HG02798 (cell line): ENCODE measurements at regions not wholly inside any gene's neighbourhood (a gene's known extent, or its start where the extent isn't known, plus 50 kb on each side); places are given as distances from the start of the nearest gene placed in this dataset.
"Not testable (repeated sequence)": the region's sequence is repeated elsewhere in the genome, so short reads cannot be mapped to it uniquely, and the experiment has no call there.

Source experiments
- ATAC-seq: cut with Tn5 transposase; IDR thresholded peaks from one replicate; pipeline ENCODE4 v1.9.1; 2021; ENCODE audit warnings: mild to moderate bottlenecking; ENCODE audit not compliant: unreplicated experiment, poor library complexity

DNA sequence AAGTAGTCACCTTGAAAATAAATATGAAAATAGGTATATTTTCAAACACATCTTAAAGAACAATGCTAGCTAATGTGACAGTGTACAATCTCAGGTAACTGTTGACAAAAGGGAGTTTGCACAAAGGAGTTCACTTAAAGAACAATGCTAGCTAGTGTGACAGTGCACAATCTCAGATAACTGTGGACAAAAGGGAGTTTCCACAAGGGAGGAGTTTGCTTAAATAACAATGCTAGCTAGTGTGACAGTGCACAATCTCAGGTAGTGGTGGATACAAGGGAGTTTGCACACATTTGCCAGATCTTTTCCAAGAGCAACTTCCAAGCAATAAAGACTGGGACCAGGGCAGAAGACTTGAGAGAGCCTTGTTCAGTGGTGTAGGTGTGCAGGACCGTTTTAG is 442.9 kb upstream of the FTMT start:
- ATAC-seq: no peak

DNA sequence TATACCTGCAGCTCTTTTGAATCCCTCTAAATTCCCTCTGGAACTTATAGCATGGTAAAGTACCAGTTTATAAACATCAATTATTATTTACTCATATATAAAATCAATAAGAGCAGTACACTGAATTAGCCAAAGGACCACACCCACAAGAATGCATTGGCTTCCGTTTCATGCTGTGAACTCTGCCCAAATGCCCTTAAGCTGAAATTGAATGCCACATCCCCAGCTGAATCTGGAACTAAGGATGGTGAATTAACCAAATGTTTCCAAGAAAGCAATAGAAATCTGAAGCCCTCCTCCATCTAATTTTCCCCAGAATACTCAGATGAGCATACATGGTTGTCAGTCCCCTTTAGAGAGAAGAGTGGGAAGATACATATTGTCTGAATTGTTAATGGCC is 436.4 kb upstream of the FTMT start:
- no peak for ATAC-seq

DNA sequence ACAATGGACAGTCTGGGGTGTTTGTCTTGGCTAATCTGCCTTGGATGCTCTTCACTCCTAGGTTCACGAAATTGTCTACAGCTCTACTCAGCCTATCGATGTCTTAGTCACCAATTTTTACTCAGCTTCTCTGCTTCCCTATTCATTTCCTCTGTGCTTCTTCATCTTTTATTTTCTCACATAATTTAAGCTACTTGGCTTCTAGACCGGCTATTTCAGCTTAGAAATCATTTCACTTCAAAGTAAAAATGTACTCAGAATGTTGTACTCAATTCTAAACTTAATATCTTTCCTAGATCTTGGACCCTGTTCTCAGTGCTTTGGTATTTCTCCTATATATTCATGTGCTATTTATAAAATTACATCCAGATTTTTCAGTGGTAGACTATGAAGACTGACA is 430.0 kb upstream of the FTMT start:
- no peak for ATAC-seq

DNA sequence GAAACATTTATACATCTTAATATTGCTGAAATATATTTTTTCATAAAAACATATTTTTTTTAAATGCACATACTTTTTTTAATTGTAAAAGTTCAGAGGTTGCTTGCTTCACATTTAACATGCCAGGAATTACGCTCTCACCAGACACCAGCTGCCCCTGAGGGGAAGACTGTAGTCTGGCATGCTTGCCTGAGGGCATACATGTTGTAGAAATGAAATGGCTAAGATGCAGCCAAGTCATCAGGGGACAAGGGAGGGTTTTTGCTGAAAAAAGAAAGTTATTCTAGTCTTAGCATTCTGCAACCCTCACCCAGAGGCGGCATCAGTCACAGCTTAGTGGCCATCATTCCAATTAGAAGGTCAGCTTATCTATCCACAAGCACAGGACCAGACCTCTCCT is 426.7 kb upstream of the FTMT start:
- ATAC-seq: no peak

DNA sequence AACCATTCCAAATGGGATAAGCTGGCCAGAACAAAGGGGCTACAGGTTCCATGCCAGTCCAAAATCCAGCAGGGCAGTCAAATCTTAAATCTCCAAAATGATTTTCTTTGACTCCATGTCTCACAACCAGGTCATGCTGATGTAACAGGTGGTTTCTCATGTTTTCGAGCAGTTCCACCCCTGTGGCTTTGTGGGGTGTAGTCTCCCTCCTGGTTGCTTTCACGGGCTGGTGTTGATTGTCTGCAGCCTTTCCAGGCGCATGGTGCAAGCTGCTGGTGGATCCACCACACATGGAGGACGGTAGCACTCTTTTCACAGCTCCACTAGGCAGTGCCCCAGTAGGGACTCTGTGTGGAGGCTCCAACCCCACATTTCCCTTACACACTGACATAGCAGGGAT is 425.5 kb upstream of the FTMT start:
- ATAC-seq: no peak

DNA sequence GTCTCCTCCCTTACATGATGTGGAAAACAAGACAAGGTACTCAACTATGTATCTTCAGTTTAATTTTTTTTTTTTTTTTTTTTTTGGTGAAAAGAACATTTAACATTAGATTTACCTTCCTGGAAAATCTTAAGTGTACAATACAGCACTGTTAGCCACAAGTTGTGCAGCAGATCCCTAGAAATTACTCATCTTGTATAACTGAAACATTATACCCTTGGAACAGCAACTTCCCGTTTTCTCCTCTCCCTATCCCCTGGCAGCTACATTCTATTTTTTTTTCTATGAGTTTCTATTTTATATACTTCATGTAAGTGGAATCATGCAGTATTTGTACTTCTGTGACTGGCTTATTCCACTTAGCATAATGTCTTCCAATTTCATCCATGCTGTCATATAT is 421.9 kb upstream of the FTMT start:
- ATAC-seq: no peak

DNA sequence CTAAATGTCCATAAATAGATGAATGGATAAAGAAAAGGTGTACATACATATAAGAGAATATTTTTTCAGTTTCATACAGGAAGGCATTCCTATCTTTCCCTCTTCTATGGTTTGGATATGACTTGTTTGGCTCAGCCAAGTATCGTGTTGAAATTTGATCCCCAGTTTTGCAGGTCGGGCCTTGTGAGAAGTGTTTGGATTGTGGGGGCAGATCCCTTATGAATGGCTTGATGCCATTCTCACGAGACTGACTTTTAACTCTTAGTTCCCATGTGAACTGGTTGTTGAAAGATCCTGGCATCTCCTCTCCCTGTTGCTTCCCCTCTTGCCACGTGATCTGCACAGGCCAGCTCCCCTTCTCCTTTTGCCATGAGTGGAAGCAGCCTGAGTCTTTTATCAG is 421.1 kb upstream of the FTMT start:
- ATAC-seq: no peak

DNA sequence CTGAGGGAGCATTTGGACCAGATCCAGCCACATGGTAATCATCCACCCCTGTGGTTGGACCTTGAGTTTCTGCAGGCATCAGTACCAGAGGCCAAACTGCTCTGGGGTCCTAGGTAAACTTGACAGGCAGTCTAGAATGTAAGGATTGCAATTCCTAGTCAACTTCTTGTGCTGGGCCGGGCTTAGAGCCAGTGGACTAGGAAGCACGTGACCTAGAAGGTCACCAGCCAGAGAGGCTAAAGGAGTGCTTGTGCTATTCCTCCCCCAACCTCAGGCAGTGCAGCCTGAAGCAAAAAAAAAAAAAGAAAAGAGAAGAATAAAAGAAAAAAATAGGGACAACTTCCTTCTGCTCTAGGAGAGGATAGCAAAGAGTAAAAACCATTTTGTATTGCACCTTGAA is 406.2 kb upstream of the FTMT start:
- no peak for ATAC-seq

DNA sequence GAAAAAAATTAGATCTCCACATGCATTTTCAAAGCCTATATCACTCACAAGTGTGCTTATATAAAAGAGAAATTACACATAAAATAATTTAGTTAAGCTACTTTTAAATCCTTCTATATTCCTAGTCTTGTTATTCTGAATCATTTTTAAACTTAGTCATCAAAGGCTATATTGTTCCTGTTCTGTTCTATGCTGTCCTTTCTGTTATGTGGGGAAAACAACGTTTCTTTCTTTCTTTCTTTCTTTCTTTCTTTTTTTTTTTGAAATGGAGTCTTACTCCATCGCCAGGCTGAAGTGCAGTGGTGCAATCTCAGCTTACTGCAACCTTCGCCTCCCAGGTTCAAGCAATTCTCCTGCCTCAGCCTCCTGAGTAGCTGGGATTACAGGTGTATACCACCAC is 389.2 kb upstream of the FTMT start:
- ATAC-seq: no peak

DNA sequence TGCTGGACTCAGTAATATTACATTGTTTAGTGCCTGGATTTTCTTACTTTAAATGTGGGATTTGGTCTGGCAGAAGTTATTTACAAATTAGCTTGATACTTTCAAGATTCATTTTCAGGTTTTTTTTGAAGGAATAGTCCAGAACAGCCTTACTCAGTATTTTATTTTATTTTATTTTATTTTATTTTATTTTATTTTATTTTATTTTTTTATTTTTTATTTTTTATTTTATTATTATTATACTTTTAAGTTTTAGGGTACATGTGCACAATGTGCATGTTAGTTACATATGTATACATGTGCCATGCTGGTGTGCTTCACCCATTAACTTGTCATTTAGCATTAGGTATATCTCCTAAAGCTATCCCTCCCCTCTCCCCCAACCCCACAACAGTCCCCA is 380.5 kb upstream of the FTMT start:
- not testable (repeated sequence) for ATAC-seq

DNA sequence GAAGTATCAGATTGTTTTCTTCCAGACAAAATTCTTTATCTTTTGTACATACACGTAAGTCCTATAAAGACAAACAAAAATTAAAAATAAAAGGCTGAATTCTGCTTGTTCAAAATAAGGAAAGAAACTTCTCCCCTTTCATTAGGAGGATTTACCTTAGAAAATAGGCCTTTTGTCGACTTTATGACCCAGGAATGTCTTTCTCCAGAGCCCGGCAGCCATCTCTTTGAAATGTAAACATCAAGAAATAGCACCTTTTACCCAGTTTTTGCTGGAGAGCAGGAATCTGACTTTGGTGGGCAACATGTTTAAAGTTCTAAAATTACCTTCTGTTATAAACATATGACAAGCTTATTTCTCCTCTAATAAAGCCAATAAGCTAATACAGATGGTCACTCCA is 373.0 kb upstream of the FTMT start:
- ATAC-seq: no peak

DNA sequence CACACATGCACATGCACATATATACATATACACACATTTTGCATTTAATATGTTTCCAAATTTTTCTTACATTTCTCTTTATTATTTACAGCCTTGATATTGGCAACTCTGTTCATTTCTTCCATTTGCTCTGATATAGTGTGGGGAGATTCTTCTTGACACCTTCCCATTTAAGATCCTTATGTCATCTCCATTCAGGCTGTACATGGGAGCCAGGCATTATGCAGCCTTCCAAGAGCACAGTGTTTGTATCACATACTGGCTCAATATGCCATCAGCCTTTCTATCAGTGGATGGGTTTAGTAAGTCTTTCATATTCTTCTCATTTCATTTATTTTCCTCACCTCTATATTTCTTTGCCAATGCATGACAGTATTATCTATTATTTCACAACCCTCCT is 372.3 kb upstream of the FTMT start:
- ATAC-seq: no peak

DNA sequence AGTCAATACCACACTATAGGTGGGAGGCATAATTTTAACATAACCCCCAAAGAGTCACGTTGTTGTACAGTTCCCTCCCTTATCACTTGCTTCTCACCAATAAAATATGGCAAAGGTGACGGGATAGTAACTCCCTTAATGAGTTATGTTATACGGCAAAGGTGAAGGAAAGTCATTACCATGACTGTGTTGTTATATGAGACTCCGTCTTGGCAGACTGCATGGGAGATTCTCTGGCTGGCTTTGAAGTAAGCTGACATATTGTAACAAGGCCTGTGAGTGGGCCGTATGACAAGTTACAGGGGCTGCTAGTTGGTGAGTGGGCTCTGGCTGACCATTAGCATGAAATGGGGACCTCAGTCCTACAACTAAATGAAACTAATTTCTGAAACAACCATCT is 366.4 kb upstream of the FTMT start:
- ATAC-seq: no peak

DNA sequence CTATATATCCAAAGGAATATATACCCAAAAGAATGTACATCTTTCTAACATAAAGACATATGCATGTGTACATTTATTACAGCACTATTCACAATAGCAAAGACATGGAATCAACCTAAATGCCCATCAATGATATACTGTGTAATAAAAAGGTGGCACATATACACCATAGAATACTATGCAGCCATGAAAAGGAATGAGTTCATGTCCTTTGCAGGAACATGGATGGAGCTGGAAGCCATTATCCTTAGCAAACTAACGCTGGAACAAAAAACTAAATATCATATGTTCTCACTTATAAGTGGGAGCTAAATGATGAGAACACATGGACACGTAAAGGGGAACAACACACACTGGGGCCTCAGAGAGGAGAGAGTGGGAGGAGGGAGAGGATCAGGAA is 365.7 kb upstream of the FTMT start:
- not testable (repeated sequence) for ATAC-seq

DNA sequence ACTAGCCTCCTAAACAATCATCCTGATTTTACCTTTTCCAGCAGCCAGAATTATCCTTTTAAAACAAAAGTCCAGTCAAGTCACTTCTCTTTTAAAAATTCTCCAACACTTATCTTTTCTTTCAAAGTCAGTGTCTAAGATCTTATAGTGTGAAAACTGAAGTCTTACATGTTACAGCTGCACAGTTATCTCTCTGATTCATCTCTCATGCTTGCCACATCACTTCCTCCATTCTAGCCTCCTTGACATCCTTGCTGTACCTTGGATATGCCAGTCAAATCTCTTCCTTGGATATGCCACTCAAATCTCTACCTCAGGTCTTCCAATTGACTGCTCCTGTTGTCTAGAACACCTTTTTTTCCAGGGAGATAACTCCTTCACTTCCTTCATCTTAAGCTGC is 361.7 kb upstream of the FTMT start:
- no peak for ATAC-seq

DNA sequence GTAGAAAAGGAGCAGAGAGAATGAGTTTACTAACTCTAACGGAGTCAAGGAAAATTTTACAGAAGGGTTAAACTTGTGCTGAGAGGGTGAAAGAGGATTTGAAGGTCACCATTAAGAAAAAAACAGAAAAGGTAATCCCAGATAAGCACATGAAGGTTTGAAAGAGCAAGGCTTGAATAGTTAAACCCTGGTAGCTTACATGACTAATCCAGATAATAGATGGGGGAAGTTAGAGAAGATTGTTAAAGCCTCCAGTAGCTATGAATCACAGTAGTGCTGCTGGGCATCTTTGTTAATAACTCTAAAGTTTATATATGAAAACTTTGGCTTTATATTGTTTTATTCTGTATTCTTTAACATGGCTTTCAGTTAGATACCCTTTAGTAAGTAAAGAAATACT is 354.5 kb upstream of the FTMT start:
- no peak for ATAC-seq

DNA sequence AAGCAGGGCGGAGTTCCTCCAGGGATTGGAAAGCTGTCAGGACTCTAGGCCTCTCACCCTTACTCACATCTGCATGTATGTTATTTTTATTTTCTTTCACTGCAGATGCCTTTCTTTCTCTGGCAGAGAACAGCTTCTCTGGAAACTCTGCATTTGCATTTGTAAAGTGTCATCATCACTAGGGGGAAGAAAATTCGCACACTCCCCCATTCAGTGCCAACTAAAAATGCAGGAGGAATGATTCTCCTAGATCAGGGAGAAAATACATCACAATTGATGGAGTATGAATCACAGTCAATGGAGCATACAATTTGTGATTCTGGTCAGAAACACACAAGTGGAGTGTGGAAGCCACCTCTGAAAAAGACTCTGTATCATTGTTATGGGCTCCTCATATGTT is 351.4 kb upstream of the FTMT start:
- ATAC-seq: no peak

DNA sequence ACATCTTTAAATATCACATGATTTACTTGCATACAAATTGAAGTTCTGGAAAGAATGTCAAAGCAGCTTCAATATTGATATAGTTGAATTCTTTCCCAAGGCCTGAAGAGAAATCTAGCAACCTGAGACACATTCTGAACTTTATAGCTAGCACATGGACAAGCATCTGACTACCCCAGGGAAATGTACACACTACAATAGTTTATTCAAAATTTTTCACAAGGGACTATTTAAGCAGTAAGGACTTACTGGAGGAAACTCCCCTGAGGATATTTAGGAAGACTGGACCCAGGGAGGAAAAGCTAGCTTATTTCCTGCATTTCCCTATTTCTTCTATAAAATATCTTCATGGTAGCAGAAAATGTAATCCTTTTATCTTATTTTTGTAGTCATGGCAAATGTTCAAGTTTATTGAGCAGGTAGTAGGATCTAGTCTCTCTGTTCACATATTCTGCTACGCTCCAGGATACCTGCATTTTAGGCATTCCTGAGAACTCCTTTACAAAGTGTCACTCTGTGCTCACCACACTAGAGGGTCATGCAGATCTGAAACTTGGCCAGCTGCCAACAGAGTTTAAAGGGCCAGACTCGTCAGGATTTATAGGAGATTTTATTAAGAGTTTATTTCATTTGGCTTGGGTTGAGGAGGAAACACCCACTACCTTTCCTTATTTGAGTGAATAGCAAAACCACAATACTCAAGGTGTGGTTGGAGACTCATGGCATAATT is 348.4 kb upstream of the FTMT start:
- ATAC-seq: no peak

DNA sequence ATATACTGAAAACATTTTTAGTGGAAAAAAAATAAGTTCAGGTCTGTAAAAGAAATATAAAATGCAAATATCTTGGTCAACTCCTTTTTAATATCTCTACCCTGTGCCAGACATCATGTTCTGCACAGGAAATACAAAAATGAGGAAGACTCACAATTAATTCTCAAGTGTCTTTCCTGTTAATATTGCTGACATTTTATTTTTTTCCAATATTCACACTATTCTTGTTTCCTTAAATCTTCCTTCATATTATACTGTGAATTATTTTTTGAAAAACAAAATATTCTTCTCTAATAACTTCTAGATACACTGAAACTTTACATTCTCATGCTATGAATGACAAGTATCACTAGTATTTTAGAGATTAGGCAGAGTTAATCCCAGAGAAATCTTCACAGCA is 334.7 kb upstream of the FTMT start:
- no peak for ATAC-seq

DNA sequence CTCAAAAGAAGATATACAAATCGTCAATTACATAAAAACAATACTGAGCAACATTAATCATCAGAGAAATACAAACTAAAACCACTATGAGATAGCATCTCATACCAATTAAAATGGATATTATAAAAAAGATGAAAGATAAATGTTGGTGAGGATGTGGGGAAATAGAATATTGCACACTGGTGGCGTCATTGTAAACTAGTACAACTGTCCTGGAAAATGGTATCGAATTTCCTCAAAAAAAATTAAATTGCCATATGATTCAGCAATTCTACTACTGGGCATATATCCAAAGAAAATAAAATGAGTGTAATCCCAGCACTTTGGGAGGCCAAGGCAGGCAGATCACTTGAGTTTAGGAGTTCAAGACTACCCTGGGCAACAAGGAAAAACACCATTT is 326.0 kb upstream of the FTMT start:
- ATAC-seq: no peak

DNA sequence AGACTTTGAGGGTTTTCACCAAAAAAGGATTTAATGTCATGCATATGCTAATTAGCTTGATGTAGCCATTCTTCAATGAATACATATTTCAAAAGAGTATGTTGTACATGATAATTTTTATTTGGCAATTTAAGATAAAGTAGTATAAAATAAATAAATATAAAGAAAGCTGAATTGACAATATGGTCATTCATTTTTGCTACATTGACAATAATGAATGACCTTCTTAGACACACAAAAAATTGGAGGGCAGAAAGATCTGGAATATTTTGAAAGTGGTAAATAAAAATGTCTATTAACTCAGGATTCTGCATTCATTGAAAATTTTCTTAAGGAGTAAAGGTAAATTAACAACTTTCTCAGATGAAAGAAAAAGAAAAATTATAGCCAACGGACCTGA is 324.8 kb upstream of the FTMT start:
- no peak for ATAC-seq

DNA sequence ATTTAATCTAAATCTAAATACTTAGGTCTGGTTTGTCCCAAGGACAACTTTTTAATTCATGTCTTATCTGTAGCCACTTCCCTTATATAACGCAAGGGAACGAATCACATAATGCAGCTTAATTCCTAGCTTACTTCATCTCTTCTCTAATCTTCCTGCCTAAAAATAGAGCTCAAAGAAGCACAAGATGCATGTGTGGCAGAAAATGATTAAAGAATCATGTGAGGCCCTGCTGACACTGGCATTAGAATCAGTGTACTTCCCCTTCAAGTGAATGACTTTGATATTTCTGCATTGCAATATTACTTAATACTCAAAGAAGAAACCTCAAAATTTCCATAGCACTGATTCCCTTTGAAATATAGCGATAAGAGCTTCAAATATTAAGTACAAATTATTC is 317.9 kb upstream of the FTMT start:
- no peak for ATAC-seq

DNA sequence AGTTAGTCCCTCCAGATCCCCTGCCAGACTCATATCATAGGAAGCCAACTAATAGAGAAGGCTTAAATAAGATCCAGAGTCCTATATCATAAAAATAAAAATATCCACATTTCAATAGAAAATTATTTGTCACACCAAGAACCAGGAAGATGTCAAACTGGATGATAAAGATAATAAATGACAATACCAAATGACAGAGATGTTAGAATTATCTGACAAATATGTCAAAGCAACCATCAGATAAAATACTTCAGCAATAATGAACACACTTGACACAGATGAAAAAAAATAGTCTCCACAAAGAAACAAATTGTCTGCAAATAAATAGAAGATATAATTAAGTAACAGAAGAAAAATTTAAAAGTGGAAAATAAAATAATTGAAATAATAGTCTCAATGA is 300.7 kb upstream of the FTMT start:
- no peak for ATAC-seq
